ENCODE measurements at regions not wholly inside any gene's neighbourhood (a gene's known extent, or its start where the extent isn't known, plus 50 kb on each side); places are given as distances from the start of the nearest gene placed in this dataset.

- DNase-seq = peak; percentile 29 to 77
Observed at GRCh38 chr13:50365408-50366391, 350.5 kb downstream of the KCNRG start.

GRCh38 chr13:50366488-50367174 lies 351.4 kb downstream of the KCNRG start:
- peak in 1 of 2 donors; percentile 54 for DNase-seq

GRCh38 chr13:50369646-50370045 lies 354.4 kb downstream of the KCNRG start:
- DNase-seq = no peak

- peak in 1 of 2 donors; percentile 52 for DNase-seq
Observed at GRCh38 chr13:50370303-50370950, 355.2 kb downstream of the KCNRG start.

- DNase-seq = no peak
Observed at GRCh38 chr13:50374517-50374916, 359.3 kb downstream of the KCNRG start.

GRCh38 chr13:50375792-50376191 lies 360.5 kb downstream of the KCNRG start:
- DNase-seq = no peak

- no peak for DNase-seq
Observed at GRCh38 chr13:50376895-50377575, 361.8 kb downstream of the KCNRG start.

- DNase-seq = no peak
Observed at GRCh38 chr13:50377726-50378270, 362.6 kb downstream of the KCNRG start.

GRCh38 chr13:50378509-50379044 lies 363.3 kb downstream of the KCNRG start:
- no peak for DNase-seq

- DNase-seq = no peak
Observed at GRCh38 chr13:50379584-50379983, 364.3 kb downstream of the KCNRG start.

- DNase-seq = no peak
Observed at GRCh38 chr13:50380905-50381304, 365.7 kb downstream of the KCNRG start.

GRCh38 chr13:50382511-50382910 lies 367.3 kb downstream of the KCNRG start:
- DNase-seq = no peak

GRCh38 chr13:50382951-50383350 lies 367.7 kb downstream of the KCNRG start:
- DNase-seq = no peak

GRCh38 chr13:50384724-50385123 lies 369.5 kb downstream of the KCNRG start:
- peak in 1 of 2 donors; percentile 24 for DNase-seq

GRCh38 chr13:50386541-50387050 lies 371.4 kb downstream of the KCNRG start:
- DNase-seq = no peak

- DNase-seq = peak; percentile 25 to 55
Observed at GRCh38 chr13:50387051-50387581, 371.9 kb downstream of the KCNRG start.

- no peak for DNase-seq
Observed at GRCh38 chr13:50388481-50388880, 373.2 kb downstream of the KCNRG start.

- DNase-seq = no peak
Observed at GRCh38 chr13:50389726-50390125, 374.5 kb downstream of the KCNRG start.

GRCh38 chr13:50390503-50391248 lies 375.4 kb downstream of the KCNRG start:
- DNase-seq = no peak

GRCh38 chr13:50392977-50393376 lies 377.7 kb downstream of the KCNRG start:
- no peak for DNase-seq

GRCh38 chr13:50393628-50394027 lies 378.4 kb downstream of the KCNRG start:
- no peak for DNase-seq
